Calu3 (cell line): ENCODE measurements at regions not wholly inside any gene's neighbourhood (a gene's known extent, or its start where the extent isn't known, plus 50 kb on each side); places are given as distances from the start of the nearest gene placed in this dataset.

Source experiments
- BruUV-seq: library from RNA; stranded (reverse); fragments of 400-500 nt; replicated peaks from 2 replicates; lab custom pipeline; 2021; lab: Mats Ljungman, UMichigan
- CTCF ChIA-PET: fragments of 300-600 bp; sonication (Branson Sonifier 250); formaldehyde crosslinking; loops from one replicate; lab custom pipeline; 2022; ENCODE audit warnings: antibody characterized with exemption; lab: Charles Lee
- DNase-seq: peaks from one replicate; pipeline ENCODE4 v3.0.0; 2022
- H3K27ac Mint-ChIP-seq: one replicate; pipeline ENCODE4 v1.8.0; 2022; ENCODE audit warnings: mixed read lengths; ENCODE audit not compliant: unreplicated experiment
- H3K27me3 Mint-ChIP-seq: one replicate; pipeline ENCODE4 v1.8.0; 2022; ENCODE audit warnings: mixed read lengths; ENCODE audit not compliant: unreplicated experiment
- H3K36me3 Mint-ChIP-seq: one replicate; pipeline ENCODE4 v1.8.0; 2022; ENCODE audit warnings: mild to moderate bottlenecking, moderate library complexity, mixed read lengths; ENCODE audit not compliant: insufficient read depth, unreplicated experiment
- H3K4me1 Mint-ChIP-seq: one replicate; pipeline ENCODE4 v1.8.0; 2022; ENCODE audit warnings: mild to moderate bottlenecking, low read depth, mixed read lengths; ENCODE audit not compliant: unreplicated experiment
- H3K4me3 Mint-ChIP-seq: one replicate; pipeline ENCODE4 v1.8.0; 2022; ENCODE audit warnings: mild to moderate bottlenecking, low read depth, moderate library complexity, mixed read lengths; ENCODE audit not compliant: unreplicated experiment
- H3K9me3 Mint-ChIP-seq: one replicate; pipeline ENCODE4 v1.8.0; 2022; ENCODE audit warnings: low read depth, mixed read lengths; ENCODE audit not compliant: unreplicated experiment
- intact Hi-C: fragments of 100-400 bp; cut with micrococcal nuclease; formaldehyde crosslinking; loops from one replicate; pipeline ENCODE4 v1.10.0; 2022; ENCODE audit not compliant: unreplicated experiment
- TF ChIP-seq, protein P1 (sequence below): fragments of 200-600 bp; IDR thresholded peaks from one replicate; pipeline ENCODE4 v1.8.0; 2022; ENCODE audit warnings: antibody characterized with exemption; ENCODE audit not compliant: unreplicated experiment

DNA sequence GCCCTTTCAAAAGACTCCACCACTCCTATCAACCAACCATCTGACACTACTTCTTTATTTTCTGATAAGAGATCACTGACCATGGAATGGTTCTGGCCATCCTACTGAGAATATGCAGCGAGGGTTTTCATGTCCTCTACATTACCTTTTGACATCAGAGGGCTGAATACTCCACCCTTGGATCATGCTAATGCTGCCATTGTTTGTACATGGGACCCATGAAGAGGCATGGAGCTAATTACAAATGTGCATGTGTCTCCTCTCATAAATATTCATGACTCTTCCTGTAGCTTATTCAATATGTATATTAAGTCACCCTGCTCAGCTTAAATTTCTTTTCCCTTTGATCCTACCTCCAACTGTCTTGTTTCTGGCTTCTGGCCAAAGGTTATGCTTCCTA is 1065.8 kb upstream of the GHITM start:
- BruUV-seq: no TSS peak
- CTCF ChIA-PET: no interaction called here
- H3K27ac Mint-ChIP-seq: no peak overlapping the region
- H3K4me3 Mint-ChIP-seq: no peak overlapping the region
- DNase-seq: no peak
- TF ChIP-seq, protein P1, sequence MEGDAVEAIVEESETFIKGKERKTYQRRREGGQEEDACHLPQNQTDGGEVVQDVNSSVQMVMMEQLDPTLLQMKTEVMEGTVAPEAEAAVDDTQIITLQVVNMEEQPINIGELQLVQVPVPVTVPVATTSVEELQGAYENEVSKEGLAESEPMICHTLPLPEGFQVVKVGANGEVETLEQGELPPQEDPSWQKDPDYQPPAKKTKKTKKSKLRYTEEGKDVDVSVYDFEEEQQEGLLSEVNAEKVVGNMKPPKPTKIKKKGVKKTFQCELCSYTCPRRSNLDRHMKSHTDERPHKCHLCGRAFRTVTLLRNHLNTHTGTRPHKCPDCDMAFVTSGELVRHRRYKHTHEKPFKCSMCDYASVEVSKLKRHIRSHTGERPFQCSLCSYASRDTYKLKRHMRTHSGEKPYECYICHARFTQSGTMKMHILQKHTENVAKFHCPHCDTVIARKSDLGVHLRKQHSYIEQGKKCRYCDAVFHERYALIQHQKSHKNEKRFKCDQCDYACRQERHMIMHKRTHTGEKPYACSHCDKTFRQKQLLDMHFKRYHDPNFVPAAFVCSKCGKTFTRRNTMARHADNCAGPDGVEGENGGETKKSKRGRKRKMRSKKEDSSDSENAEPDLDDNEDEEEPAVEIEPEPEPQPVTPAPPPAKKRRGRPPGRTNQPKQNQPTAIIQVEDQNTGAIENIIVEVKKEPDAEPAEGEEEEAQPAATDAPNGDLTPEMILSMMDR: no peak
- intact Hi-C loops: no loop called here
- peaks cover 4% of the 10 kb centered on the region for H3K9me3 Mint-ChIP-seq
- H3K36me3 Mint-ChIP-seq: no peaks in the 10 kb centered on the region
- no peaks in the 10 kb centered on the region for H3K4me1 Mint-ChIP-seq
- no peaks in the 10 kb centered on the region for H3K27me3 Mint-ChIP-seq

DNA sequence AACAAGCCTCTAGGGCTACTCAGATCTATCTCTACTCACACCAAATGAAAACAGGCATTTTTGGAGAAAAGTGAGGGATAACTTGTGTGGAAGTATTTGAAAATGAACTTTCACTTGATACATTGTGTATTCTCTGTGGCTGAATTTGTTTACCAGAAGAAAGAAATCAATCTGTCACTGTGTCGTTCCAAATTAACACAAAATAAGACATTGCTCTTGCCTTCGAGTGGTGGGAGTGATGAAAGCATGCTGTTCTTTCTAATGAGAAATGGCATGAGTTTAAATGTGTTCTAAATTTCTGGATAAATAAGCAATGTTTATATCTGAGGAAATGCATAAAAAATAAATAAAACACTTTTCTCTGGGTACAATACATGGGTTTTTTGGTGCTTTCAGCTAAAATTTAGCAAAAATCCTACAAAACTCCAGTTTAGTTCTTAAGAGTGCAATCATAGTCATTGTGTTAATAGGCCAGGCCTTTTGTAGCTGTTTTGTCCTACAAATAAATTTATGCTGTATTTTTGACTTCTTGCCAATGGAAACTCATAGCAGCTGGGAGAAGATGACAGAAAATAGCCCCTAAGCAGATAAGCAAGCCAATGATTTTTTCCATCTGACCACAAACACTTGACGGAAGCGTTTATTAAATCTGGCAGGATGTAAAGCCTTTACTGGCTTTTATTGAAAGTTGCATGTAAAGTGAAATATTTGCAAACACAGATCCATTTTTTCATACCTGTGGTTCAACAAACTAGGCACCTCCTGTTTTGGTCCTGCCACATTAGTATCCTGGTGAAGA is 1064.1 kb upstream of the GHITM start:
- Mint-ChIP-seq H3K4me3 (no peak overlapping the region), H3K27me3 (no peaks in the 10 kb centered on the region), H3K36me3 (no peaks in the 10 kb centered on the region), H3K27ac (no peak overlapping the region), H3K9me3 (peaks cover 4% of the 10 kb centered on the region), H3K4me1 (no peaks in the 10 kb centered on the region)
- BruUV-seq: no TSS peak
- TF ChIP-seq, protein P1: no peak
- CTCF ChIA-PET: no interaction called here
- no peak for DNase-seq
- intact Hi-C loops: no loop called here

DNA sequence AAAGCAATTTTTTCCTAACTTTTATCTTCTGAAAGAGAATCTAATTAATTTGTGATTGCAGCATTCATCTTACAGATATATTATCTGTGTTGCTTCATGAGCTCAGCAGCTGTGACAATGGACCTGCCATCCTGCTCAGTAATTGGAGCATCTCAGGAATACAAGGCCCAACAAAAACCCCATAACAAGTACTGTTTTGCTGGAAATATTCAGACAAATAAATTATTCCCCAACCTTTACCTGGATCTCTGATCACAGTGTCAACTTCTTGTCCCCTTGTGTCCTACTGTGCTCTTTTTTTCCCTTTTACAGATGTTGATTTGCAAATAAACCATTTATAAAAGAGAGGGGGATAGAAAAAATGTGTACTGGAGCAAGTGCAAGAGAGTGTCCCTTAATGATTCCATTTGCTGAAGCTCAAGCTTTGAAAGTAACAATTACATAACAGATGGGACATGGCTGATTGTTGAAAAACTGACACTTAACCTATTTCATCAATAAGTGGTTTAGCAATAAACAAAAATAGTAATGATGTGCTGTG is 1063.4 kb upstream of the GHITM start:
- no peak overlapping the region for H3K27ac Mint-ChIP-seq
- peaks cover 4% of the 10 kb centered on the region for H3K9me3 Mint-ChIP-seq
- H3K4me1 Mint-ChIP-seq: no peaks in the 10 kb centered on the region
- TF ChIP-seq, protein P1: no peak
- no peak overlapping the region for H3K4me3 Mint-ChIP-seq
- intact Hi-C loops: no loop called here
- no peak for DNase-seq
- CTCF ChIA-PET: no interaction called here
- H3K36me3 Mint-ChIP-seq: no peaks in the 10 kb centered on the region
- BruUV-seq: no TSS peak
- no peaks in the 10 kb centered on the region for H3K27me3 Mint-ChIP-seq

DNA sequence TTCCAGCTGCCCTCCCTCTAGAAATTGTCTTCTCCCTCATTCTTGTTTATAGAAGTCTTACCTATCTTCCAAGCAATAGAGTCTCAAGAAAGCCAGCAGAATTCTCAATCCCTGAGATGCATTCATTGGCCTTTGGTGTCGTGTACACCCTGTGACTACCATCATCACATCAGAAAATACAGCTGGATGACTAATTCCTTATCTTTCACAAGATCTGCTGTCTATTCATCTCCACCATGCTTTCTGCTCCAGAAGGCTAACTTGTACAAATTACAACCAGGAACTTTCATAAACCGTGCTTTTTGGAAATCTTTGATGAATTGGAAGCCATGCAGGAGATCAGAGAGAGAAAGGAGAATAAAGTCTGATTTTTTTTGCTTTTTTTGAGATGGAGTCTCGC is 1062.9 kb upstream of the GHITM start:
- TF ChIP-seq, protein P1: no peak
- Mint-ChIP-seq H3K9me3 (peaks cover 4% of the 10 kb centered on the region), H3K4me1 (no peaks in the 10 kb centered on the region), H3K4me3 (no peak overlapping the region), H3K27me3 (no peaks in the 10 kb centered on the region), H3K36me3 (no peaks in the 10 kb centered on the region), H3K27ac (no peak overlapping the region)
- DNase-seq: no peak
- BruUV-seq: no TSS peak
- CTCF ChIA-PET: no interaction called here
- intact Hi-C loops: no loop called here
